ENCODE measurements at regions not wholly inside any gene's neighbourhood (a gene's known extent, or its start where the extent isn't known, plus 50 kb on each side); places are given as distances from the start of the nearest gene placed in this dataset.

DNA sequence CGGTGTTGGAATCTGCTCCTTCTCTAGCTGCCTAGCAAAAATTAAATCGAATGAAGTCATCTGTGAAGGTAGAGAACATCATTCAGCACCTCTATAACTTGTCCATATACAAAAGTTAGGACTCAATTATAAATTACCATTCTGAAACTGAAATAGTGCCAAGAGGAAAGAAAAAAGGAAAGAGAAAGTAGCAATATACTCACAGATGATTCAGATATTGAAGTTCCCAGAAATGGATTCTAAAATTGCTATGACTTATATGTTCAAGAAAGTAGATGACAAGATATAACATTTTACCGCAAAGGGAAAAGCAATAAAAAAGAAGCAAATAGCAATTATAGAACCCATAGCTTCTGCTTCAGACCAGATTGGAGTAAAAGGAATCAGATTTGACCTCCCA lies 333.6 kb upstream of the GYPC start:
- Histone ChIP-seq H3K4me1 (ENCODE audit: control insufficient read depth, insufficient read depth, low read length) (no peaks in the 10 kb centered on the region), H3K9ac (ENCODE audit: low read depth, low read length) (no peak overlapping the region), H3K9me1 (ENCODE audit: insufficient read depth, low read length) (no peaks in the 10 kb centered on the region), H3K18ac (ENCODE audit: low read depth, low read length) (no peak overlapping the region), H3K23ac (ENCODE audit: low read depth, low read length) (no peak overlapping the region), H2BK15ac (ENCODE audit: low read depth, low read length) (no peak overlapping the region), H3K9me3 (ENCODE audit: control insufficient read depth, insufficient read depth, low read length) (peaks cover 14% of the 10 kb centered on the region), H2BK20ac (ENCODE audit: low read depth, low read length) (no peak overlapping the region), H3K27ac (ENCODE audit: insufficient read depth, low read length) (no peak overlapping the region), H4K5ac (ENCODE audit: low read depth, low read length) (no peak overlapping the region), H3K14ac (replicated peaks; ENCODE audit: low read depth, low read length) (no peak overlapping the region), H4K8ac (ENCODE audit: low read depth in 2 of 2, low read length in 2 of 2) (no peak overlapping the region), H3K56ac (ENCODE audit: extremely low read depth, insufficient read depth, low read length) (no peak overlapping the region), H3K36me3 (ENCODE audit: control insufficient read depth, insufficient read depth, low read length) (no peaks in the 10 kb centered on the region), H3K4me3 (ENCODE audit: insufficient read depth, low read depth, low read length) (no peak overlapping the region), H3K79me1 (ENCODE audit: low read depth in 1 of 2, low read length in 2 of 2) (no peaks in the 10 kb centered on the region), H4K91ac (ENCODE audit: insufficient read depth, low read depth, low read length) (no peak overlapping the region), H4K20me1 (ENCODE audit: insufficient read depth, low read length) (no peaks in the 10 kb centered on the region), H2BK5ac (ENCODE audit: low read depth, low read length, poor library complexity, severe bottlenecking) (no peak overlapping the region), H2AFZ (replicated peaks; ENCODE audit: low read length, poor library complexity) (no peak overlapping the region), H2AK5ac (ENCODE audit: low read depth, low read length) (no peak overlapping the region), H2AK9ac (replicated peaks; ENCODE audit: low read depth, low read length, poor library complexity) (no peak overlapping the region), H3K27me3 (ENCODE audit: control insufficient read depth, insufficient read depth, low read length) (no peaks in the 10 kb centered on the region), H3K4ac (ENCODE audit: low read depth, low read length) (no peak overlapping the region), H3K4me2 (ENCODE audit: low read depth, low read length) (no peak overlapping the region), H2BK120ac (ENCODE audit: low read depth, low read length) (no peak overlapping the region)
- WGBS, 2 experiments (ENCODE audit: extremely low coverage in 2 of 2, insufficient read length in 1 of 2): no CpG with 5 or more reads among the region's 3 CpGs
- BruUV-seq (replicated peaks): no TSS peak
- intact Hi-C loops (cut with micrococcal nuclease): no loop called here
- DNase-seq: no peak
- ChIA-PET CTCF (no interaction called here), POLR2A (ENCODE audit: unreplicated experiment) (no interaction called here)
- in situ Hi-C loops (cut with MboI; ENCODE audit: low sequenced_read_pairs): no loop called here
- dilution Hi-C loops (cut with HindIII; ENCODE audit: low sequenced_read_pairs, unreplicated experiment): no loop called here
- no peak for ATAC-seq (ENCODE audit: low read depth)
- TF ChIP-seq, protein P1, sequence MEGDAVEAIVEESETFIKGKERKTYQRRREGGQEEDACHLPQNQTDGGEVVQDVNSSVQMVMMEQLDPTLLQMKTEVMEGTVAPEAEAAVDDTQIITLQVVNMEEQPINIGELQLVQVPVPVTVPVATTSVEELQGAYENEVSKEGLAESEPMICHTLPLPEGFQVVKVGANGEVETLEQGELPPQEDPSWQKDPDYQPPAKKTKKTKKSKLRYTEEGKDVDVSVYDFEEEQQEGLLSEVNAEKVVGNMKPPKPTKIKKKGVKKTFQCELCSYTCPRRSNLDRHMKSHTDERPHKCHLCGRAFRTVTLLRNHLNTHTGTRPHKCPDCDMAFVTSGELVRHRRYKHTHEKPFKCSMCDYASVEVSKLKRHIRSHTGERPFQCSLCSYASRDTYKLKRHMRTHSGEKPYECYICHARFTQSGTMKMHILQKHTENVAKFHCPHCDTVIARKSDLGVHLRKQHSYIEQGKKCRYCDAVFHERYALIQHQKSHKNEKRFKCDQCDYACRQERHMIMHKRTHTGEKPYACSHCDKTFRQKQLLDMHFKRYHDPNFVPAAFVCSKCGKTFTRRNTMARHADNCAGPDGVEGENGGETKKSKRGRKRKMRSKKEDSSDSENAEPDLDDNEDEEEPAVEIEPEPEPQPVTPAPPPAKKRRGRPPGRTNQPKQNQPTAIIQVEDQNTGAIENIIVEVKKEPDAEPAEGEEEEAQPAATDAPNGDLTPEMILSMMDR (conservative IDR thresholded peaks at IDR 0.05; ENCODE audit: low read depth, low read length): no peak
- TF ChIP-seq RFX5 (IDR thresholded peaks at IDR 0.05; ENCODE audit: low read depth, low read length): no peak
- no peak for TF ChIP-seq MXI1 (IDR thresholded peaks at IDR 0.05; ENCODE audit: borderline replicate concordance, low read depth, low read length)
- TF ChIP-seq NFE2L2 (IDR thresholded peaks at IDR 0.05; ENCODE audit: low read depth, low read length): no peak
- no peak for TF ChIP-seq MAFK (IDR thresholded peaks at IDR 0.05; ENCODE audit: low read depth, low read length)
- TF ChIP-seq, protein P2, sequence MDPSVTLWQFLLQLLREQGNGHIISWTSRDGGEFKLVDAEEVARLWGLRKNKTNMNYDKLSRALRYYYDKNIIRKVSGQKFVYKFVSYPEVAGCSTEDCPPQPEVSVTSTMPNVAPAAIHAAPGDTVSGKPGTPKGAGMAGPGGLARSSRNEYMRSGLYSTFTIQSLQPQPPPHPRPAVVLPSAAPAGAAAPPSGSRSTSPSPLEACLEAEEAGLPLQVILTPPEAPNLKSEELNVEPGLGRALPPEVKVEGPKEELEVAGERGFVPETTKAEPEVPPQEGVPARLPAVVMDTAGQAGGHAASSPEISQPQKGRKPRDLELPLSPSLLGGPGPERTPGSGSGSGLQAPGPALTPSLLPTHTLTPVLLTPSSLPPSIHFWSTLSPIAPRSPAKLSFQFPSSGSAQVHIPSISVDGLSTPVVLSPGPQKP (IDR thresholded peaks at IDR 0.05; ENCODE audit: borderline replicate concordance, low read depth, low read length): no peak
- TF ChIP-seq POLR2A (IDR thresholded peaks at IDR 0.05; ENCODE audit: low read depth, low read length): no peak
- TF ChIP-seq MAZ (IDR thresholded peaks at IDR 0.05; ENCODE audit: borderline replicate concordance, low read depth, low read length): no peak
- TF ChIP-seq, protein P3, sequence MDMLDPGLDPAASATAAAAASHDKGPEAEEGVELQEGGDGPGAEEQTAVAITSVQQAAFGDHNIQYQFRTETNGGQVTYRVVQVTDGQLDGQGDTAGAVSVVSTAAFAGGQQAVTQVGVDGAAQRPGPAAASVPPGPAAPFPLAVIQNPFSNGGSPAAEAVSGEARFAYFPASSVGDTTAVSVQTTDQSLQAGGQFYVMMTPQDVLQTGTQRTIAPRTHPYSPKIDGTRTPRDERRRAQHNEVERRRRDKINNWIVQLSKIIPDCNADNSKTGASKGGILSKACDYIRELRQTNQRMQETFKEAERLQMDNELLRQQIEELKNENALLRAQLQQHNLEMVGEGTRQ (IDR thresholded peaks at IDR 0.05; ENCODE audit: low read depth, low read length): no peak
- TF ChIP-seq CEBPB (IDR thresholded peaks at IDR 0.05; ENCODE audit: low read depth, low read length): no peak
- TF ChIP-seq RAD21 (IDR thresholded peaks at IDR 0.05; ENCODE audit: low read length): no peak
- TF ChIP-seq BHLHE40 (IDR thresholded peaks at IDR 0.05; ENCODE audit: low read depth, low read length): no peak
- TF ChIP-seq CHD1 (IDR thresholded peaks at IDR 0.05; ENCODE audit: low read depth, low read length): no peak
- no peak for TF ChIP-seq RCOR1 (IDR thresholded peaks at IDR 0.05; ENCODE audit: insufficient replicate concordance, low read length)
- no peak for TF ChIP-seq FOS (IDR thresholded peaks at IDR 0.05; ENCODE audit: low read depth, low read length)
- TF ChIP-seq SMC3 (IDR thresholded peaks at IDR 0.05; ENCODE audit: low read depth, low read length): no peak

Data from IMR-90 (cell line).